Tongue (tissue), 1 donor: ENCODE measurements at regions not wholly inside any gene's neighbourhood (a gene's known extent, or its start where the extent isn't known, plus 50 kb on each side); places are given as distances from the start of the nearest gene placed in this dataset.
"Not testable (repeated sequence)": the region's sequence is repeated elsewhere in the genome, so short reads cannot be mapped to it uniquely, and the experiment has no call there.

ENCODE experiments used
- DNase-seq: peaks from one replicate; pipeline ENCODE4 v3.0.0-alpha.2; 2015

DNA sequence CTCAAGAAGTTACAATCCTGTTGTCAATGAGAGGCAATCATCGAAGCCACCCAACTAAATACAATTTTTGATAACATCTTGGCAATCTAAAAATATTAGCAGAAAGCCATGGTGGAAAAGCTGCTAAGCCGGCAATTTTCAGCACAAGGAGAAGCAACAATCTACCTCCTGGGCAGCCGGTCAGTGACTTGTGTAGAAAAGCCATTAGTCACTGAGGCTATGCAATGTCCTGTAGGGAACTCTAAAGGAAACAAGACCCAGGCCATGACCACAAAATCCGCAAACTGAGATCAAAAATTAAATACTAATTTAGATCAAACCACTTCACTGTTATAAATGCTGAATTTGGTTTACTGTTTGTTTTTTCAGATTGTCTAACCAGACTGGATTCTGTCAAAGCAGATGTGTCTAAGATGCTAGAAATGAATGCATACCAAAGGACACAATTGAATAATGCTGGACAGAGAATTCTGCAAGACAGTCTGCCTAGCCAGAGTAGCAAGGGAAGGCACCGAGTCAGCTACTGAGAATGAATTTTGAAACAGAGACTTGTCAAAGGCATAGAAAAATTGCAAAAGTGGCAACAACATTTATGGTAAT is 384.8 kb downstream of the PRELID2 start:
- DNase-seq = no peak

DNA sequence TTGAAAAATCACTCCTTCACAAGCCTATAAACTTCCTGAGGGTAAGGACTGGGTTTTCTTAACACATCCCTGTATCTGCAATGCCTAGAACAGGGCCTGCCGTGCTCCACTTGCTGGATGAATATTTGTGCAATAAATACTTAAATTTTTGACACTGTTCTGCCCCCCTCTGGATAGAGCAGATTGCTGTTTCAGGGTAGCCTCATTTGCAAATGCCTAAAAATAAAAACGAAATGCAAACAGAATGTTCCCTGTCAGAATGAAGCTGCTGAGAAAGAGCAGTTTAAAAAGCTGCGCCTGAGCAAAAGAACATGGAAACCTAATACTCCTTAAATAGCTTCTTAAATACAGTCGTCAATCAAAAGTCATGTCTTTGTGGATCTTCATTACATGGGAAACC is 385.3 kb downstream of the PRELID2 start:
- DNase-seq = no peak

DNA sequence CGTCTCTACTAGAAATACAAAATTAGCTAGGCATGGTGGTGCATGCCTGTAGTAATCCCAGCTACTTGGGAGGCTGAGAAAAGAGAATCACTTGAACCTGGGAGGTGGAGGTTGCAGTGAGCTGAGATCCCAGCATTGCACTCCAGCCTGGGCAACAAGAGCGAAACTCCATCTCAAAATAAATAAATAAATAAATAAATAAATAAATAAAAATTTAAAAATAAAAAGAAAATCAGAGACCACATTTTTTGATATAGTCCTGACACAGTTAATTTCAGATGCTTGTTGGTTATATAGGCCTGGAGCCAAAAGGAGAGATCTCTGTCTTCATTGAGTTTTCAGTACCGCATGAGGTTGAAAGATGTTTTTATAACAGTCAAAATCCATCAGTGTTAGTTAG is 388.3 kb downstream of the PRELID2 start:
- DNase-seq = not testable (repeated sequence)

DNA sequence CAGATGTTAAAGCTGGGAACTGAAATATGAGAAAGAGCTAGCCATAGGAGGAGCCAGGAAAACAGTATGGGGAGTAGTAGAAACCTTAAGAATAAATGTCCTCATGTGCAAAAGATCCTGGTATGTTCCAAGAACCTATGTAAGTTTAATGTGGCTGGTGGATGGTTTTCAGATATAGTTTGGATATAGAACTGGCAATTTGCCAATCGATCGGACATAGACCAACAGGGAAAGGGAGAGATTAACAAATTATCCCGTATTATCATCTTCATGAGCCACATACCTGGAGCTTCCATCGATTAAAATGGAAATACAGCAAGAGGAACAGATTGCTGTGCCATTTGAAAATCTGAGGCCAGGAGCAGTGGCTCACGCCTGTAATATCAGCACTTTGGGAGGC is 388.7 kb downstream of the PRELID2 start:
- DNase-seq = no peak

DNA sequence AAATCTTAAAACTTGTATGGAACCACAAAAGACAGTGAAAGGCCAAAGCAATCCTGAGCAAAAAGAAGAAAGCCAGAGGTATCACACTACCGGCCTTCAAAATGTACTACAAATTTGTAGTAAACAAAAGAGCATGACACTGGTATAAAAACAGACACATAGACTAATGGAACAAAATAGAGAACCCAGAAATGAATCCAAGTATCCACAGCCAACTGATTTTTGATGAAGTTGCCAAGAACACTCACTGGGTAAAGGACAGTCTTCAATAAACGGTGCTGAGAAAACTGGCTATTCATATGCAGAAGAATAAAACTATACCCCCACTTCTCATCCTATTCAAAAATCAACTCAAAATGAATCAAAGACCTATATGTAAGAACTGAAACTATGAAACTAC is 390.1 kb downstream of the PRELID2 start:
- DNase-seq = no peak

DNA sequence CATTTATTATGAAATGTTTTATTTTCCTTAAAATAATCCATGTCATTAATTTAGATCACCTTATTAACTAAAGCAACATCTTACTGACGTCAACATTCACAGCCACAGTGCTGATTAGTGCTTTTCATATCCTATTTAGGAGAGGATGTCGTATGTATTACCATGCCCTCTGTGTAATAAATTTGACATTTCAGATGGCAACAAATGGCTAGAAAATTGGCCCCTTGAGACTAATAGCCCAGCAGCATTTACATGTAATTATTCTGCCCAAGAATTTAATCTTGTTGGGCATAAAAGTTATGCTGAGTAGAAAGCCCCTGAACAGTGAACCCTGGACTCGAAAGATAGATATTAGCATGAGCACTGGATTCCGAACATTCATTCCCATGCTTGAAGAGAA is 391.2 kb downstream of the PRELID2 start:
- no peak for DNase-seq

DNA sequence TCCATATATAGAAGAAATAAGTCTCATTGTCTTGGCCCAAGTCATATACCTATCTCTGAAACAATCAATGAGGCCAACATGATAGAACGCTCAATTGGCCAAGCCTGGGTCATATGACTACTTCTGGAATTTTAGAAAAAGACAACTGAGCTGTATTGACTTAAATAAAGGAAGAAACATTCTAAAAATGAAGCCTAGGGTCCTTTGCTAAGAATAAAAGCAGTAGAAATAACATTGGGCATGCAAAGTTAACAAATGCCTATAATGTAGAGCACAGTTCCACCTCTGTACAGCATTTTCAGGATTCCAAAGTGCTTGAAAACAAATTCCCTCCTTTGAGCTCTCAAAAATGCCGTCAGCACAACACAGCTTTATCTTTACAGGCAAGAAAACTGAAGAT is 391.8 kb downstream of the PRELID2 start:
- DNase-seq = no peak

DNA sequence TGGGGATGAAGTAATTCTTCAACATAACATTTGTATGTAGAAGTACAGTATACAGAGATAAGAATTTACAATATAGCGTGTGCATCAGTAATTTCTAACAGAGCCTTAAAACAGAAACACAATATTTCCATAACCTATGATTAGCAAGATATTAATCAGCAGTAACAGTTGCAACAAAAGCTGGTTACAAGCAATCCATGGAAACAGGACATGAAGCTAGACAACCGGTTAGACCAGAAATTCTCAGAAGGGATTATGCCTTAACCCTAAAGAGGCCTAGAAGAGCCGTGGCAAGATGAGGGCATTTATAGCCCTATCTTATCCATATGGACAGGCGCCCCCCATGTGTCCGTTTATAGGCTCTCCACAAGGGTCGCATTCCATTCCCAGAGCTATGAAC is 392.5 kb downstream of the PRELID2 start:
- not testable (repeated sequence) for DNase-seq

DNA sequence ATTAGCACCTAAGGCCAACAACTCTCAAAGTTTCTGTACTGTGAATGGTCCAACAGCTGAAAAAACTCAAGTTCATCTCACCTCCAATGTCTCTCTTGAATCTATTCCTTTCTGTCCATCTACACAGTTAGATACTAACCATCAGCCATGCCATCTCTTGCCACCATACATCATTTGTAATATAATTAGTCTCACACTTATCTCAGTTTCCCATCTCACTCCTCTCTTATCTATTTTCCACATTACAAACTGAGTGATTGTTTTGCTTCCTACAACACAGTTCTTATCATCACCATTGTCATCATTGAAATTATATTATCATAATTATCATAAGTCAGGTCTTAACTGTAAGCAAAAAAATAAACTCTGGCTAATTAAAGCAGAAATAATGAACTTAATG is 393.9 kb downstream of the PRELID2 start:
- no peak for DNase-seq

DNA sequence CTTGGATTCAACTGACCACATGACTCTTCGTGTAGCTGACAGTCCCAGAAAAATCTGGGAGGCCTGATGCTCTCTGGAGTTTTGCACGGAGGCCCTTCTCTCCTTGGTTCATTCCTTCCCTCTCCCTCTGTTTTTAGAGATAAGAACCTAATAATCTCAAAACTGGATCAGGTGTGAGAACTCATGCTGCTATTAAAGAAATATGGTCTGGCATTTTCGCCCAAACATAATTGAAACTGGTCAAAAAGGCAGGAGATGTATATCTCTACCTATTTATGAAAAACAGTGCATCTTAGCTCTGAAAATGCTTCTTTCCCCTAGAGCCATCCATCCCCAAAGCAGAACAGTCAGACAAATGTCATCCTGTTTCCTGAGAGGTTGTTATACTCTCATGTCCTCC is 397.5 kb downstream of the PRELID2 start:
- no peak for DNase-seq

DNA sequence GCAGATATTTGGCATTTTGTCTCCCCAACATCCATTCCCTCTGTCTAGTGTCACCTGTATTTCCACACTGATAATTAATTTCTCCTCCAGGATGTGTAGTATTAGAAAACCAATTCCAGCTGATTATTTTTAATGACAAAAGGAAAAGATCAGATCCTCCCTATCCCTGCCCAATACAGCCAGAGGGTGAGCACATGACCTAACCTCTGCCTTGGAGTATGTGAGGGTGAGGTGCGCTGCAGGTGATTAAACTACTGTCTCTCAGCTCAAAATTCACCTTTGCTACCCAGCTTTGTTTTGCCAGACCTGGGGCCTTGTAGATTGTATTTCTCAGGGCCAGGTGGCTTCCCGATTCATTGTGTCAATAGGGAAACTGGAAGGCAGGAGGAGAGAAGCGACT is 402.1 kb downstream of the PRELID2 start:
- no peak for DNase-seq

DNA sequence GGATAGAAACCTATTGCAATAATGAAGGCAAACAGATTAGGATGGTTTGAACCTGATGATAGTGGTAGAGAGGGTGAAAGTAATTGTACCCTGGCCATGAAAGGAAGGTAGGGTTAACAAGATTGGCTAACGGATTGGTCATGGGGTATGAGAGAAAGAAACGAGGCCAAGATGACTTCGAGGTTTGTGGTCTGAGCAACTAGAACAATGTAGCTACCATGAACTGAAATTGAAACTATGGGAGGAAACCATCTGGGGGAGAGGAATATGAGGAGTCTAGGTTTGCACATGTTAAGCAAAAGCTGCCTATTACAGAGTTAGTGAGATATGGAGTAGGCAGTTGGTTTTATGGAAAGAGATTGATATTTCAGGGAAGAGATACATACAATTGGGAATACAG is 406.0 kb downstream of the PRELID2 start:
- no peak for DNase-seq

DNA sequence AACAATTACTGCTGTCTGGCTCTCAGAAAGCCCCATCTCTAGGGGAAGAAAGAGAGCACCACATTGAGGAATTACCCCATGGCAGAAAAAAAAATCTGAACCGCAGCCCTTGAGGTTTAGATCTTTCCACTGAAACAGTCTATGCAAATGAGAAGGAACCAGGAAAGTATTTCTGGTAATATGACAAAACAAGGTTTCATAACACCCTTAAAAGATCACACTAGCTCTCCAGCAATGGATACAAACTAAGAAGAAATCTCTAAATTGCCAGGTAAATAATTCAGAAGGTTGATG is 427.1 kb downstream of the PRELID2 start:
- DNase-seq = no peak

DNA sequence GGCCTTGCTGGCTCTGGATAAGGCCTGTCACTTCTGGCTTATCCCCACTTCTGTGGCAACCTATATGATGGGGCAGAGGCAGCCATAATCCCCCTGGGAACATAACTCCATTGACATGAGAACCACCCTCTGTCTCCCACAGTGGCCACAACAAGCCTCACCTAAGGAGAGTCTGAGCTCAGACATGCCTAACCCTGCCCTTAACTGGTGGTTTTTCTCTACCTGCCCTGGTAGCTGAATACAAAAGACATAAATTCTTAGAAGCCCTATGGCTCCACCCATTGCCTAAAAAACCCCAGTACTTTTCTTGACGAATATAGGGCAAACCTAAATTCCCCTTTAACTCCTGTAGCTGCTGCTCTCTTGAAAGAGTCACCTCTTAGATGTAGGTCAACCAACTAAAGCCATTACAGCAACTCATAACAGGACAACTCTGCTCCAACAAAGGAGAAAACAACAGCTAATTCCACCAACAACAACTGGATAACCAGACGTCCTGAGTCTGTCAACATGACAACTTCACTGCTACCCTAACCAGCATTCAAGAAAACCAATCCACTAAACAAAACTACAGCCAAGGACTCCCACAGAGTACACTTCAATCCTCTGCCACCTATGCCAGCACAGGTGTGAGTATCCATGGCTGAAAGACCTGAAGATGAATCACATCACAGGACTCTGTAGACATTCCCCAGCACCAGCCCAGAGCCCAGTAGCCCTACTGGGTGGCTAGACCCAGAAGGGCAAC is 427.7 kb downstream of the PRELID2 start:
- no peak for DNase-seq

DNA sequence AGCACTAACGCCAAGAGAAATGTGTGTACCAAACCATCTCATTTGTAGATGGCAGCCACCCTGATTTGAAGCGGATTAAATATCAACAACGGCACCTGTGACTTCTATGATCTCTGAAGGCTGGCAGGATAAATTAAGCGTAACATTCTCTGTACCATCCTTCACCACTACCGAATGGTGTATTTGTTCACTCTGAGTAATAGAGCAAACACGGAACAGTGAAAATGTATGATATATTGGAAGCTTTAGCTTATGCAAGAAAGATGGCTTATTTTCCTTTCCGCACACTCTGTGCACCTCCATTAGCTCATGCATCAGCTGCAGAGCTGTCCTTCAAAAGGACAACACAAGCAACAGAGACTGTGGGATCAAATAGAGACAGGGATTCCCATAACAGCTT is 431.1 kb downstream of the PRELID2 start:
- no peak for DNase-seq

DNA sequence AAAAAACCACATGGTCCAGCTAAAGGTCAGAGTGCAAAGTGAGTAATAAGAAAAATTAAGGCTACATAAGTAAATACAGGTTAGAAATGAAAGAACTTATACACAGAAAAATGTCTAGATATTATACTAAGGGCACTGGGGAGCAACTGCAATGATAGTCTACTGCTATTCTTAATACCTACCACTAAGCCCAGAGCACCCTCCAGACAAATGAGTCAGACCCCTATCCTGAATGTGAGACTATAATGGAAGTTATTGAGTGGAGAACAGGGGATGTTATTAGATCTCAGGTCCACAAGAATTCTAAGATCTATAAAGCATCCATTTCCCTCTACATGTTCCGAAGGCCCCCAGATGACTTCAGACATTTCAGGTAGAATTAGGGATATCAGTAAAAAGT is 438.3 kb downstream of the PRELID2 start:
- no peak for DNase-seq

DNA sequence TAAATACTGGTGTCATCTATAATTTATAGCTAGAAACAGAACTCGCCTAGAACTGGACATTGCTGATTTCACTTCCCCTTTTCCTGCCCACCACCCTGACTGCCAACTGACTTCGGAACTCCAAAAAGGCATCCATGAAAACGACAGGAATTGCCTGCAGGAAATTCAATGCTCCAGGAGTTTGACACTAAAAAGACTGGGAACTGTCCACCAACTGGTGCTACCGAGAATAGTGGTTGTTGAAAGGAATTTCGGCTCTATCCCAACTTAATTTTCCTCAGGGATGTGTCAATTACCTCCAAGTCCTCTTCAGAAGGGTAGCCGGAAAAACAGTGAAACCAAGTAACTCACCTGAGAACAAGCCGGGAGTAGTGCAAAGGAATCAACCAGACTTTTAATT is 440.0 kb downstream of the PRELID2 start:
- not testable (repeated sequence) for DNase-seq

DNA sequence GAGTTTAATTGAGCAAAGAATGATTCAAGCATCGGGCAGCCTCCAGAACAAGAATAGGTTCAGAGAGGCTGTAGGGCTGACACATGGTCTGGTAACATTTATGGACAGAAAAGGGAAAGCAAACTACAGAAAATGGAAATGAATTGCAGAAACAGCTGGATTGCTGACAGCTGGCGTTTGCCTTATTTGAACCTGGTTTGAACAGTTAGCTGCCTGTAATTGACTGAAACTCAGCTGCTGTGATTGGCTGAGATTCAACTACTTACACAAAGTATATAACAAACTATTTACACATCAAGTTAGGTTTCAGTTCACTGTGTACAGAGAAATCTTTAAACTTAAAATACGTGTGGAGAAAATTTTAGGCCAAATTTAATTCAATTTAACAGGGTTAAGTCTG is 441.7 kb downstream of the PRELID2 start:
- DNase-seq = peak; percentile 29

DNA sequence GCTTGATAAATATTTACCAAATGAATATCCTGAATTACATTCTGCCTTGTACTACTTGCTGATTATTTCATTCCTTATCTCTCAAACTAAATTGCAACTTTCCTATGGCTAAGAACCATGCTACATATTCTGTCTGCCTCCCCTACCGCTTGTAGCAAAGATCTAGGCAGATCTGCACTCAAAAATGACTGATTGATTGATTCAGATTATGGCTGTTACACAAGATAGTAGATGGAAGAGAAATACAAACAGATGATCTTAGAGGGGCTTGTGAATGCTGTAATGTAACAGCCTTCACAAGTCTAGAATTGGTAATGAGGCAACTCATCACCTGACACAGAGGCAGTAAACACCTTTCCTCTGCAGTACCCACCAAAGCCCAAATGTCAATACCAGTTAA is 446.1 kb downstream of the PRELID2 start:
- no peak for DNase-seq

DNA sequence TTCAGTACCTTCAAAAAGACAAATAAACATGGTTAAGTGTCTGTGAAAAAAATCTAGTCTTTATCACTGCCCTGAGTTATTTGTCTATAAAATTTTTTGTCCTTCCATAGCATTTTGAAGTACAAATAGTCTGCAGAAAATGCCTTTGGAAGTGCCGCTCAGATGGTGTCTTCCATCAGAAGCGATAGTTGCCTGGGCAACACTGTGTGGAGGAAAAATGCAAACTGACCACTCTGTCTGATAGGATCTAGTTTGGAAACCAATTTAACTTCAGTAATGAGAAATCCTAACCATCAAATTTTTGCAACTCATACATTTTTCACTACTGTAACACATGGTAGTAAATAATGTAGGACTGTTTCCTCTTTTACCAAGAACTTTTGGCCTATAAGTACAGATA is 449.9 kb downstream of the PRELID2 start:
- DNase-seq = no peak

DNA sequence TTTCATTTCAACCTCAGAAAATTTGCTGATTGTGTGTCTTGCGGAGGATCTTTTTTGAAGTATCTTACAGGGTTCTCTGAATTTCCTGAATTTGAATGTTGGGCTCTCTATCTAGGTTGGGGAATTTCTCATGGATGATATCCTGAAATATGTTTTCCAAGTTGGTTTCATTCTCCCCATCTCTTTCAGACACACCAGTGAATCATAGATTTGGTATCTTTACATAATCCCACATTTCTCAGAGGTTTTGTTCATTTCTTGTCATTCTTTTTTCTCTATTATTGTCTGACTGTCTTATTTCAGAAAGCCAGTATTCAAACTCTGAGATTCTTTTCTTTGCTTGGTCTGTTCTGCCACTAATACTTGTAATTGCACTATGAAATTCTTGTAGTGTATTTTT is 456.9 kb downstream of the PRELID2 start:
- DNase-seq = no peak

DNA sequence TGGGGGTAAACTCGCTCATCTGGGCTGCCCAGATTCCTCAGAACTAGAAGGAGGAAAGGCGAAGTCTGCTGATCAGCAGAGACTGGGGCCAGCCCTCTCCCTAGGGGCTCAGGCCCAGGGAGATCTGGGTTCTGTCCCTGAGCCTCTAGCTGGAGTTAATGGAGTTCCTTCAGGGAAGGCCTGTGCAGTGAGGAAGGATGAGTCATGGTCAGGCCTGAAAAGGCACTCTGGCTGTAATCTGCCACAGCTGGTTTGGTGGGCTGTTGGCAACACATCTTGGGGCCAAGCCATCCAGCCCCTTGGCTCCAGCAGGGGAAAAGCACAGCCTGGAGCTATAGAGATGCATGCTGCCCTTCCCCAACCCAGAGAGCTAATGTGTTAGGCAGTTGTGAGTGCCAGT is 459.6 kb downstream of the PRELID2 start:
- no peak for DNase-seq

DNA sequence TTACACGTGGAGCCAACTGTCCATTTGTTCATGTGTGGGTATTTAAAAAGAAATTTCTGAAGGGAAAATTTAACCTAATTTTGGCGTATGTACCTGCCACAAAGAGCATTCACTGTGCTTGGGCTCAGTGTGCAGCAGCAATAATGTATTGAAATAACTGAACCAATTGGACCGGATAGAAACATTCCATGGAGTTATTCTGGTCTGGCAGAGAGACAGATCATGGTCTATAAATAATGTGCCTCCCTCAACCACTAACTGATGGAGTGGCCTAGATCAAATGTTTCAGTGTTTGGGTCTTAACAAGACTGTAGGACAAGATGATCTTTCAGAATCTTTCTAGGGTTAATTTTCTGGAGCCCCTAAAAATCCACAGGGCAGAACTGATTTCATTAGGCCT is 469.7 kb downstream of the PRELID2 start:
- DNase-seq = no peak

DNA sequence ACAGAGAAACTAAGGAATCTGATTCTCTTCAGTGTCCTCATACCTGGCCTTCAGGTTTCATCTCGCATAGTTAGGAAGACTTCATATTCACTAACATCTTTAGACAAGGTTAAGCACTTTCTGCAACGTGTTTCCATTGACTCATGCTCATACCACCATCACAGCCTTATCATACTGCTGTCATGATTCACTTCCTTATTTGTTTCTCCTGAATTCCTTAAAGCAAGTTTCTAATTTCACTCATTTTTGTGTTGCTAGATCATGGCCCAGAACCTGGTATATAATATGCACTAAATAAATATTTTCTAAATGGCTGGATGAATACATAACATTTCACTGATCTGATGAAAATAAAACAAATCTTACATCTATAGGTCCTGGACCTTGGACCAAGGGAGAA is 472.9 kb downstream of the PRELID2 start:
- DNase-seq = no peak

DNA sequence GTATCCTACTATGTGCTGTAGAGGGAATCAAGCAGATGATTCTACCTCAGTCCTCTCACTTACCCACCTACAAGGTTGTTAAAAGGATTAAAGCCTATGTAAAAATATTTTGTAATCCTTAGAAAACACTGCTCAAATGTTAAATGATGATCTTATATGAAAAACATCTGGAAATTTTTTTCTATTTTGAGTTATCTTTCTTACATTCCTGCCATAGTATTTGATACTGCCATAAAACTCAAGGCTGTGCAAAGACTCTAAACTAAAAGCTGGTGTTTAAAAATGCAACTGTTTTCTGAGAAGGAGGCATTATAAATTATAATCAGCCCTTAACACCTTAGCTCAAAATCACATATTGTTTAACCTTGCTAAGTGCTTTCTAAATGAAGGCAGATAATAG is 474.2 kb downstream of the PRELID2 start:
- no peak for DNase-seq
